GM18858 (cell line): ENCODE measurements at regions not wholly inside any gene's neighbourhood (a gene's known extent, or its start where the extent isn't known, plus 50 kb on each side); places are given as distances from the start of the nearest gene placed in this dataset.
"Not testable (repeated sequence)": the region's sequence is repeated elsewhere in the genome, so short reads cannot be mapped to it uniquely, and the experiment has no call there.

Experiments used
- ATAC-seq: cut with Tn5 transposase; IDR thresholded peaks from one replicate; pipeline ENCODE4 v1.9.1; 2021; ENCODE audit not compliant: unreplicated experiment

DNA sequence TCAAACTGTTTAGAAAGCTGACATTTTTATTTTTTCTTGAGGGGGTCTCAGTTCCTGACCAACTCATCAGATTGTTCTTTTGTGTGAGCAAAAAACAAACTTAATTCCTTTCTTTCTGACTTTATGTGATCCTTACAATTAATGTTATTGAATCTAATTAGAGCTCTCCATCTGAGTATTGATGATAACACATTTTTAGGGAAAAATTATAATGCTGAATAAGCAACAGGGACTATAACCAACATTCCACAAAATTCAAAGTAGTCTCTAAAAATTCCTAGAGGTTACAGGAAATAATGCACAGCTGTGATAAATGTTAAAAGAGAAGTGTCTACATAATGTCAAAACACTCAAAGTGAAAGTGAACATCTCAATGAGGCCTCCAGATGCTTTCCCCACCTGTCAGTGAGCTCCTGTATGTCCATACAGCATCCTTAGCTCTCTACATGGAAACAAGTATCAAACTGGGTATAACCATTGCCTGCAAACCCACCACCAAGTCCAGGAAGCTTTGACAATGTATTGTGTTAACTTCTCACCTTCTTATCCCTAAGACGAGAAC, 786.0 kb upstream of the SLC39A10 start:
- ATAC-seq = no peak

DNA sequence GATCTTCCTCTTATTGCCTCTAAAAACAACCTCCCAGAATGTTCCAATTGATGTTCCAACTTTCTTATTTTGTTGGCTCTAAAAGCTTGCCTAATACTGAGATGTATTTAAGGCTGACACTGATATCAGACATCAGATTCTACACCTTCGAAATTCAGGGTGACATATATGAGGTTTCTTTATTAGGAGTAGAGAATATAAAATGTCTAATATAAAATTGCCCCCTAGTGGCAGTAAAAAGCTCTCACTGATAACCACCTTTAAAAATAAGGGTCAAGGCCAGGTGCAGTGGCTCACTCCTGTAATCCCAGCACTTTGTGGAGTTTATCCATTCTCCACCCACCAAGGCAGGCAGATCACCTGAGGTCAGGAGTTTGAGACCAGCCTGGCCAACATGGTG, 789.7 kb upstream of the SLC39A10 start:
- peak; percentile 52 for ATAC-seq

DNA sequence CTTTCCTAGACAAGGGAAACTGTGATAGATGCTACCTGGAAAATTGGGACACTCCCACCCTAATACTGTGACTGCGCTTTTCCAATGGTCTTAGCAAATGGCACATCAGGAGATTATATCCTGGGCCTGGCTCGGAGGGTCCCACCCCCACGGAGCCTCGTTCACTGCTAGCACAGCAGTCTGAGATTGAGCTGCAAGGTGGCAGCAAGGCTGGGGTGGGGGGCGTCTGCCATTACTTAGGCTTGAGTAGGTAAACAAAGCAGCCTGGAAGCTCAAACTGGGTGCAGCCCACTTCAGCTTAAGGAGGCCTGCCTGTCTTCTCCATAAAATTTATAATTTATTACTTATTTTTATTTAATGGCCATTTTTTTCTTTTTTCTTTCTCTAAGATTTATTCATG, 802.1 kb upstream of the SLC39A10 start:
- no peak for ATAC-seq

DNA sequence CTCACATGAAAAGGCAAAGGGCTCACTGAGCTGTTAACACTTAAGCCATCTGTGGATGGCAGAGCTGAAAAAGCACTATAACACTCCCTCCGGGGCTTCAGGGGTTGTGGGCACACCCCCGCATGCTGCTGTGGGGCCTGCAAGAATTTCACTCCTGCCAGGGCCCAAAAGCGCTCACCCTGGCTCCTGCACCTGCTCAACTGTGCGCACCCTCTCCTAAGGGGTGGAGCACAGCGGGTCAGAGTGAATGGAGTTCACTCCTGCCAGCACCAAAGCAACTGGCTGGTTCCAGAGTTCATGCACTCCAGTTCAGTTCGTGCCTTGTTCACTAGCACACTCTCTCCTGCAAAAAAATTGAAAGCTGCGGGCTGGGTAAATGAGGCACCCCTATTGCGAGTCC, 814.2 kb upstream of the SLC39A10 start:
- ATAC-seq = no peak

DNA sequence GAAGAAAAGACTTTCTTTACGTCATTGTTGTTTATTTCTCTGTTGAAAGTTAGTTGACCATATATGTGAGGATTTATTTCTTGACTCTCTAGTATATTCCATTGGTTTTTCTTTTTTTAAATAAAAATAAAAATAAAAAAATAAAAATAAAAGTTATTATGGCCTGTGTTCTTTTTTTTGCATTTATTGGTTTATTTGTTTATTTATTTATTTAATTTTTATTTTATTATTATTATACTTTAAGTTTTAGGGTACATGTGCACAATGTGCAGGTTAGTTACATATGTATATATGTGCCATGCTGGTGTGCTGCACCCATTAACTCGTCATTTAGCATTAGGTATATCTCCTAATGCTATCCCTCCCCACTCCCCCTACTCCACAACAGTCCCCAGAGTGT, 822.7 kb upstream of the SLC39A10 start:
- ATAC-seq = not testable (repeated sequence)

DNA sequence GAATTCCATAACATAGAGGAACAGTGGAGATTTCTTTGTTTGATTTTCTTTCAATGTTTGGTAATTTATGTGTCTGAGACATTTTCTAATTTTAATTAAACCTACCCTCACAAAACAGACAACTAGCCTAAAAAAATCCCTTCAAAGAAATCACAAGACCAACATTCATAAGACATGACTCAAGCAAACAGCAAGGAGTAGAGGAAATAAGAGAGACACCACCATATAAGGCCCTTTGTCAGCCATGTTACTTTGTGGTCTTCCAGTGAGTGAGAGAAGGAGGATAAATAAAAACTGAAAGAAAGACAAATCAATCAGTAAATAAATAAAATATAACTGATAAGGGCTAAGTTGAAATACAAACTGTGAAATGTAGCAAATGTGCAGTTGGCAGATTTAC, 830.8 kb upstream of the SLC39A10 start:
- no peak for ATAC-seq

DNA sequence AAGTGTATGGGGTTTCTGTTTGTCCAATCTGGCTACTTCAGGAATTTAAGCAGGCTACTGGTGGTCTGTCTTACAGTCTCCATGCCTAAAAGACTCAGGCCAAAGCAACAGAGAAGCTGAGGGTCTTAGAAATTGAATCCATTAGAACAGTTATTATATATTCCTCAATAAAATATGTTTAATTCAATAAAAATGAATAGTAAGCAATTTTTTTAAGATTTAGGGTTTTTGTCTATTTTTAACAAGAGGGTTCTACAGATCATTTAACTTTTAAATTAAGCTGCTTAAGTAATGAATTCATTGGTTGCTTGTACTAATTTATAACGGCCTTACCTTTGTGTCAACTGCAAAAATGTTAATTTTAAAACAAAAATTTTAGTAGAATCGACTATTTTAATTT, 832.6 kb upstream of the SLC39A10 start:
- ATAC-seq = no peak

DNA sequence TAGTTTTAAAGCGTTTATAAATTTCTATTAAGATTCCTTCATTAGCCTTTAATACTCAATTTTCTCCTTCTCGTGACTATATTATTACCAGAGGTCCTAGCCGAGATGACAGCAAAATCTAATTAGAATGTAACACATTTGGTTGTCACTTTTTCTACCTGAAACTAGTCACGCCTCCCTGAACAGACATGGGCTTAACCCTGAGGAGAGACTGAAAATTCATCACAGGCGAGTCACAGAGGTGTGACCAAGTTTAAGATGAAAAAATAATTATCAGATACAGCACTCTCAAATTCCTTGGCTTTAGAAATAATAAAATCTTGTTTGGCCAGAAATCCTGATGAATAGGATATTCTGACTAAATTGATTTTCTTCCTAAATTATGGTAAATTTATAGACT, 834.4 kb upstream of the SLC39A10 start:
- ATAC-seq = no peak

DNA sequence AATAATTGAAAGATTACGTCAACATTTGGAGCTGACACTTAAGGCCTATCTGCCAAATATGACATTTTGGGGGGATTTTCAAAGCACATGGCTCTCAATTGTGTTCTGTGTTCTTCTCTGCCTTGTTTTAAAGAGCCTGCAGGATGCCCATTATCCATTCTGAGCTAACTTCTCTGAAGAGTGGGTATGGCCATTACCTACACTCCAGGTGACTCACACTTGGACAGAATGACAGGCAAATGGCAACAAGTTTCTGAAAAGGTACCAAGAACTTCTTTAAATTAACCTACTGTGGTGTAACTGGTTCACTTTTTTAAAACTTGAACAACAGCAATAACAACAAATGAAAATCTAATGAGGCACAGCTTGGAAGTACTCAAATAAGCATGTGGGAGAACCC, 834.9 kb upstream of the SLC39A10 start:
- ATAC-seq = no peak

DNA sequence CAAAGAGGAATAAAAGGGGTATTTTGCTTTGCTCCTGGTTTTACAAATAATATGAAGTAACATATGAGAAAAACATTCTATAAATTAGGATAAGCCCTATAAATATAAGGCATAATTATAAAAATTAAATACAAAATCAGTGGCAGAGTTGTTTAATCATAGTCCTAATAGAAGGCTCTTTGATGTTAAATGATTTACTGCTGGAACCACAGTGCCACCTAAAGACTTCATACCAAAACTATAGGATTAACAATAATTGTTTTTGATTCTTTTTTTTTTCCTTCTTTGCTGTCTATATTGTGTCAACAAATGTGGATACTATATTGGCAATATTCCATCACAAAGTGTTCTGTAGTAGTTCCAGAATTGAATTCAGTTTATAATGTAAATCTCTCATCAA, 837.7 kb upstream of the SLC39A10 start:
- no peak for ATAC-seq

DNA sequence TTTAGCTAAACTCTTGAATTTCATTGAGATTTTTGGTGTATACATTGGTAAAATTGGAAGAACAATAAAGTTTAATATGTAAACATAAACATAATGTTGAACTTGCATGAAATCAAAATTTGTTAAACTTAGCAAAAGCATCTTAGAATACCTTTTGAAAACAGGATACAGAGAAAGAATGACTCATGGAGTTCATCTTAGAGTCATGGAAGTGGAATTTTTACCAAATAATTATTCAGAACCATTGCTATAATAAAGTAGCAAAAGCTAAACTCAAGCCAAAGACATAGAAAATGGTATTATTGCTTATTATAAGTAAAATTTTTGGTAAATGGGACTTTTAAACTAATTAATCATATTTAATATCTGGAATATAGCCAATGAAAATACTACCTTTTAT, 841.6 kb upstream of the SLC39A10 start:
- ATAC-seq = no peak

DNA sequence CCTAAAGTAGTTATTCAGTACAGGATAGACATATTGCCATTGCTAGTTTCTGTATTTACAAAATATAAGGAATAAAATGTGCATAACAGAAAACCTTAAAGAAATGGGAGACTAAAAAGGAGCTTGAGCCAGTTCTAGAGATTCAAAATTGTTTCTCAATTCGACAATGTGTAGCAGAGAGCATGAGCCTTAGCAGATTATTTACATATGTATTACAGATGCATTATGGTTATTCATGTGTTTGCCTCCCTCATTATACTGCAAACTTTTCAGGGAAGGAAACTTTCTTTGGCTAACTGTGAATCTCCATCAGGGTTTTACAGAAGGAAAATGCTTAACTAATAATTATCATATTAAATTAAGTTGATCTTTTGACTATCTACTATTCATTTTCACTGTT, 854.4 kb upstream of the SLC39A10 start:
- ATAC-seq = no peak

DNA sequence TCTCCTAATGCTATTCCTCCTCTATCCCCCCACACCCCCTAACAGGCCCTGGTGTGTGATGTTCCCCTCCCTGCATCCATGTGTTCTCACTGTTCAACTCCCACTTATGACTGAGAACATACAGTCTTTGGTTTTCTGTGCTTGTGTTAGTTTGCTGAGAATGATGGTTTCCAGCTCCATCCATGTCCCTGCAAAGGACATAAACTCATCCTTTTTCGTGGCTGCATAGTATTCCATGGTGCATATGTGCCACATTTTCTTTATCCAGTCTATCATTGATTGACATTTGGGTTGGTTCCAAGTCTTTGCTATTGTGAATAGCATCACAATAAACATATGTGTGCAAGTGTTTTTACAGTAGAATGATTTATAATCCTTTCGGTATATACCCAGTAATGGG, 870.0 kb upstream of the SLC39A10 start:
- not testable (repeated sequence) for ATAC-seq

DNA sequence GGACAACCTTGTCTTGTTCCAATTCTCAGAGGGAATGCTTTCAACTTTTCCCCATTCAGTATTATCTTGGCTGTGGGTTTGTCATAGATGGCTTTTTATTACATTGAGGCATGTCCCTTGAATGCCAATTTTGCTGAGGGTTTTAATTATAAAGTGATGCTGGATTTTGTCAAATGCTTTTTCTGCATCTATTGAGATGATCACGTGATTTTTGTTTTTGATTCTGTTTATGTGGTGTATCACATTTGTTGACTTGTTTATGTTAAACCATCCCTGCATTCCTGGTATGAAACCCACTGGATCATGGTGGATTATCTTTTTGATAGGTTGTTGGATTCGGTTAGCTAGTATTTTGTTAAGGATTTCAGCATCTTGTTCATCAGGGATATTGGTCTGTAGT, 885.6 kb upstream of the SLC39A10 start:
- ATAC-seq = not testable (repeated sequence)

DNA sequence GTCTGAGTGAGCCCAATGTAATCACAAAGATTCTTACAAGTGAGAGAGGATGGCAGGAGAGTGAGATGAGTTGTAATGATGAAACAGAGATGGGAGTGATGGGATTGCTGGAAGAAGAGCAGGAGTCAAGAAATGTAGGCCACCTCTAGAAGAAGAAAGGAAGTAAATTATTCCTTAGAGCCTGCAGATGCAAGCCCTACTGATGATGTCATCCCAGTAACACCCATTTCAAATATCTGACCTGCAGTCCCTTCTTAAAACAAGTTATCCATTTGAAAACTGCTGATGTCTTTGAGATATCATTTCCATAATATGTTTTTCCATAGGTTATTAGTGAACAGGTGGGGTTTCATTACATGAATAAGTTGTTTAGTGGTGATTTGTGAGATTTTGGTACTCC, 888.0 kb upstream of the SLC39A10 start:
- ATAC-seq = no peak

DNA sequence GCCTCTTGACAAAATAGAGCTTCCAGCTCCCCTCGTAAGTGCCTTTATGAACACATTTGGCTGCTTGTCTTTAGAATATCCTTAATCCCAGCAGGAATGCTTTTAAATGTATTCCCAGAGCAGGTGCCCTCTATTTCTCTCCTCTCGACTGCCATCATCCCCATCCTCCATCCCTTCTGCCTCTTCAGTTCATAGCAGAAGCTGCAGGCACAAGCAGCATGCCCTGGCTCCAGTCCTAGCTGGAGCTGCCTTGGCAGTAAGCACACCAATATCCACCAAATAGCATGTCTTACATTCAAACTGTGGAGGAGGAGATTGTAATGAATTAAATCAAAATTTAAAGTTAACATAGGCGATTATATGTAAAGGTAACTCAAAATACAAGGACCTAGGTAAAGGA, 891.3 kb upstream of the SLC39A10 start:
- ATAC-seq = no peak

DNA sequence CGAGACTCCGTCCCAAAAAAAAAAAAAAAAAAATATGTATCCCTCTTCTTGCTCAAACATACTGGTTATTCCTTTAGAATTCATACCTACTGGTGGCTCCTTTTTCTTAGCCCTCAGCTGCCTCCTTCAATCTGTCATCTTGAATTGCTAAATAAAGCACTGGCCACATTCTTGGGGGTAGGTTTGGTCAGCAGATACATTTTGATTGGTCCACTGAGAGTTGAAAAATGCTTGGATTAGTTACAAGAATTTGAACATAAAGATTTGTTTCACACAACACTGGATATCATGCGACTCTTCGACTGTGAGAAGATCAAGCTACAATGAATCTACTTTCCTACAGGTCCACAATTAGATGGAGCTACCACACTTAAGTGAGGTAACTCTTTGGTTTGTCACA, 906.1 kb upstream of the SLC39A10 start:
- ATAC-seq = no peak

DNA sequence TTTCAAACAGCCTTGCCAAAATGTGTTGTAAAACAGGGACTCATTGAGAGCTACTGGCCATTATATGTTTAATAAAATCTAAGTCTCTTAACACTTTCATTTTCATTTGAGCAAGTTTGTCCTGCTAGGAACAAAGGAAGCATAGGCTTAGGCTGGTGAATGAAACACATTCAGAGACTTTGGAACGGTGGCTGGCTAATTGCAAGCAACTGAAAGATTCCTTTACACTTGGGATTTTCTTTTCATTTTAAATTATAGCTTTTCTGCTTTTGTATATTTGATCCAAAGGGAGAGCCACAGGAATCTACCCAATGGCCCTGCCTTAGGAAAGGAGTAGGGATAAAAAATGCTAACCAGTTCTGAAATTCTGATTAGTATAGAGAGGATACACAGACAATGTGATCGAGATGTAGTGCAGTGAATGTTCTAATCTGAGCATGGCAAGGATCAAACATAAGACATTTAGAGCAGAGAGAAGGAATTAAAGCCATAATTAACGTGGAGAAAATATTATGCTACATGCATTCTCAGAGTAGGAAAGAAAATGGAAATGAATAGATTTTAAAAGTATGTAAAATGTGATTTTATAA, 911.4 kb upstream of the SLC39A10 start:
- ATAC-seq = no peak

DNA sequence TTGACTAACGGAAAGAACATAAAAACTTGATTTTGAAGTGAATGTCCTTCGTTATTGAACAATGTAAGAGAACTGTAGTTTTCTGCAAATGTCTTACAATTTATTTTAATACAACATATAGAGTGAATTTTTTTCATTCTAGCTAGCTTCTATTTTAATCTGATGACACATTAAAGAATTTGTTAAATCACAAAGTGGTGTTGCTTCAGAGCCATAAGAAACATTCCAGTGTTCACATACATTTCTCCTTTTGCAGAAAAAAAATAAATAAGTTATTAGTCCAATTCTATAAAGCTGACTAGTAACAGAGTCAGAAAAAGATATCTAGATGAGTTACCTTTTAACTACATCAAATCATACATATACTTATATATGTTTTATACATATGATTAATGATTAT, 914.3 kb upstream of the SLC39A10 start:
- ATAC-seq = no peak

DNA sequence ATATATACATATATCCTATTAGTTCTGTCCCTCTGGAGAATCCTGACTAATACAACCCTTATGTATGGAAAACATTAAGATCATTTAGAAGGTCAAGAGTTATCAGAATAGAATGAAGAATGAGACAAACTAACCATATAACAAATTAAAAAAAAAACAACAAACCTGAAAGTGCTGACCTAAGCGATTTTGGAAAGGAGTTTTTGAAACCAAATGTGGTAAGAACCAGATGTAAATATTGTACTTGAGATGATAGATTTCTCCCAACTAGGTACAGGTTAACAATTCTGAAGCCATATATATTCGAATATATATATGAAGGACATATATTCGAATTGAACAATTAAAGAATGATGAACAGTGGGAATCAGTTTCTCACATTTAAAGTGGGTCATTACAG, 917.8 kb upstream of the SLC39A10 start:
- no peak for ATAC-seq

DNA sequence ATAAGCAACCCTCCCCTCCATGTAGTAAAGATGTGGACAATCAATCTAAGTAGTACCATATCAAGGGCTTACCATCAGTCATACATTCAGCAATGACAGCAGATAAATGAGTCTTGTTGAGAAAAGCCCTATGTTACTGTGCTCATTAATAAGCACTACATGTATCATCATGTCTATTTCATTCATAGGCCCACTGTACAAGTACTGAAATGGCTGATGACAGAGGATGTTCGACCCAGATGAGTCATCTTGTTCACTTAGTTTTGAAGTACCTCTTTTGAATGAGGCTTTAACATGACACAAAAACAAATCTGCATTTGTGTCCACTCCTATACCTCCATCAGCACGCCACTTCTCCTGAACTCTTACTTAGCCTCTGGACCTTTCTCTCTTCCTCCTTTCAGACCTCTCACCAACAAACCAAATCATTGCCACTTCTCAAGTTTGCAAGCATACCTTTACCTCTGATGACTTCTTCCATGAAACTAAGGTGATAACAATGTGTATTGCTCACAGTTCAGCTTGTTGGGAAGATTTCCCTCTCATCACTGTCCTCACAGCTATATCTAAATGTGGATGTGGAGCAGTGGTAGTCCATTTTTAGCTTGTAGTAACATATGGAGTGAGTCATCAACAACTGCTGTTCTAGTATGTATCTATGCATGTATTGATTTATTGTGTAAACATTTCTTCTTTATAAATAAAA, 921.0 kb upstream of the SLC39A10 start:
- no peak for ATAC-seq

DNA sequence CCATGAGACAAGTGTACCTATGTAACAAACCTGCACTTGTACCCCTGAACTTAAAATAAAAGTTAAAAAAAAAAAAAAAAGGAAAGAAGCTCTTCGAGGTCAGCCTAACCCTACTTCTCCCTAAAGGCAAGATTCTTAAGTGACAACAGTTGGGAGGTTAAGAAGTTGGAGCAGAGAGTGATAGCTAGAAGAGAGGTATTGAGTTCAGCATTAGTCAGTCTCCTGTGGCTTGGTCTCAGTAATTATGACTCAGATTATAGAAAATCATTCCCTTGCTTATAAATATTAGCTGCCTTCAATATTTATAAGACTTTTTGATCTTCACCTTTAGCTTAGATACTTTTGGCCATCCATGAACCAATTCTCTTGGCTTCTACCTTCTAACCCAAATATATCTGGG, 926.8 kb upstream of the SLC39A10 start:
- ATAC-seq = no peak

DNA sequence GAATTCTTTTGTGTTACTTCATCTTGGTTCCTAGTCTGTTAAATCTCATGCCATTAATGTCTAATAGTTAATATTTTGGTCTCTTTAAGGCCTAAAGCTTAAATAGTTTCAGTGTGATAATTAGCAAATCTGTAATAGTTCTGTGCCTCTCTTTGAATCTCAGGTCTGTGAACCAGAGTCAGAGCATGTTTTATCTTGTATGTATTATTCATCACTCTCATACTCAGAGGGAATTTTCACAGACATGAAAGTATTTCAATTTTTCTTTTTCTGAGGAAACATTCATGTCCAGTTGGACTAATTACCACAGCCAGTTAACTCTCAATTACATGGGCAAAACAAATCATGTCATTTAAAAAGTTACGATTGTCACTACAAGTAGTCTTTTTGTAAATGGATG, 931.9 kb upstream of the SLC39A10 start:
- ATAC-seq = no peak
